PC-3 (cell line): ENCODE measurements at regions not wholly inside any gene's neighbourhood (a gene's known extent, or its start where the extent isn't known, plus 50 kb on each side); places are given as distances from the start of the nearest gene placed in this dataset.
A peak's percentile ranks its signal among the peaks of the same experiment; 100 is the strongest.

Experiments
- ATAC-seq: fragments of 200-7000 bp; cut with Tn5 transposase; 2 replicates; pipeline ENCODE4 v1.9.1; 2020; ENCODE audit warnings: mild to moderate bottlenecking, moderate library complexity
- BruUV-seq: library from RNA; stranded (reverse); fragments of 400-500 nt; replicated peaks from 2 replicates; lab custom pipeline; 2021; lab: Mats Ljungman, UMichigan
- CTCF ChIA-PET: fragments of 300-600 bp; sonication (Branson Sonifier 250); formaldehyde crosslinking; loops from one replicate; lab custom pipeline; 2022; ENCODE audit warnings: antibody characterized with exemption; lab: Charles Lee
- POLR2A ChIA-PET: fragments of 300-600 bp; sonication (Branson Sonifier 250); formaldehyde crosslinking; loops from one replicate; lab custom pipeline; 2022; ENCODE audit warnings: antibody characterized with exemption; ENCODE audit not compliant: unreplicated experiment; lab: Charles Lee
- DNase-seq: peaks from one replicate; pipeline ENCODE4 v3.0.0-alpha.2; 2015
- H2AFZ ChIP-seq: fragments of 300-600 bp; sonication (generic); 2 replicates; pipeline ENCODE4 v1.6.0; 2016; ENCODE audit warnings: antibody characterized with exemption, low read length
- H3F3A ChIP-seq: fragments of 300-600 bp; sonication (generic); one replicate; pipeline ENCODE4 v1.6.0; 2017; ENCODE audit warnings: antibody characterized with exemption, low read length, control low read depth, mild to moderate bottlenecking; ENCODE audit not compliant: unreplicated experiment
- H3K27ac ChIP-seq: fragments of 300-600 bp; sonication (generic); 2 replicates; pipeline ENCODE4 v1.5.1; 2016; ENCODE audit warnings: mild to moderate bottlenecking, low read length
- H3K27me3 ChIP-seq: fragments of 300-600 bp; sonication (generic); 2 replicates; pipeline ENCODE4 v1.6.1; 2016; ENCODE audit warnings: low read length, mixed read lengths
- H3K36me3 ChIP-seq: fragments of 300-600 bp; sonication (generic); 2 replicates; pipeline ENCODE4 v1.6.1; 2016; ENCODE audit warnings: low read depth, mixed run types, low read length, mixed read lengths
- H3K4me1 ChIP-seq: fragments of 300-600 bp; sonication (generic); 2 replicates; pipeline ENCODE4 v1.5.1; 2016; ENCODE audit warnings: low read length; ENCODE audit not compliant: insufficient read depth
- H3K4me2 ChIP-seq: fragments of 300-600 bp; sonication (generic); 2 replicates; pipeline ENCODE4 v1.6.0; 2016; ENCODE audit warnings: low read length
- H3K4me3 ChIP-seq: fragments of 300-600 bp; sonication (generic); 2 replicates; pipeline ENCODE4 v1.5.1; 2016; ENCODE audit warnings: mild to moderate bottlenecking, low read length, mixed read lengths
- H3K79me2 ChIP-seq: fragments of 300-600 bp; sonication (generic); 2 replicates; pipeline ENCODE4 v1.6.1; 2017; ENCODE audit warnings: low read length, mixed read lengths
- H3K9ac ChIP-seq: fragments of 300-600 bp; sonication (generic); 2 replicates; pipeline ENCODE4 v1.6.0; 2016; ENCODE audit warnings: mild to moderate bottlenecking, low read length
- H3K9me2 ChIP-seq: fragments of 300-600 bp; sonication (generic); replicated peaks from 2 replicates; pipeline ENCODE4 v1.6.1; 2016; ENCODE audit warnings: mixed run types, low read length, mixed read lengths
- H3K9me3 ChIP-seq: fragments of 300-600 bp; sonication (generic); 2 replicates; pipeline ENCODE4 v1.6.1; 2016; ENCODE audit warnings: low read length, mixed read lengths
- H4K20me1 ChIP-seq: fragments of 300-600 bp; sonication (generic); 2 replicates; pipeline ENCODE4 v1.6.1; 2016; ENCODE audit warnings: low read length, mixed read lengths
- CTCF ChIP-seq: fragments of 300-600 bp; sonication (generic); conservative IDR thresholded peaks from 2 replicates; pipeline ENCODE4 v1.5.1; 2017; ENCODE audit warnings: antibody characterized with exemption, low read depth, mild to moderate bottlenecking, low read length
- EZH2 ChIP-seq: fragments of 300-600 bp; sonication (generic); IDR thresholded peaks from one replicate; pipeline ENCODE4 v1.6.1; 2017; ENCODE audit warnings: antibody characterized with exemption, mild to moderate bottlenecking, low read length; ENCODE audit not compliant: unreplicated experiment
- EZH2phosphoT487 ChIP-seq: fragments of 300-600 bp; sonication (generic); IDR thresholded peaks from 2 replicates; pipeline ENCODE4 v1.6.1; 2018; ENCODE audit warnings: mild to moderate bottlenecking, antibody characterized with exemption, low read length, borderline replicate concordance
- intact Hi-C: fragments of 100-400 bp; cut with micrococcal nuclease; formaldehyde crosslinking; loops from 2 replicates; pipeline ENCODE4 v1.9.0; 2023

GRCh38 chr3:106611841-106612240, 743.0 kb upstream of the CBLB start:
- ATAC-seq: no peak
- H3K27me3 ChIP-seq: no peaks in the 10 kb centered on the region
- no peaks in the 10 kb centered on the region for H3K9me2 ChIP-seq
- no peak overlapping the region for H3K4me2 ChIP-seq
- H4K20me1 ChIP-seq: no peaks in the 10 kb centered on the region
- DNase-seq: no peak
- no peak overlapping the region for H3K4me3 ChIP-seq
- CTCF ChIA-PET: no interaction called here
- BruUV-seq: no TSS peak
- TF ChIP-seq CTCF (no peak), EZH2phosphoT487 (no peak), EZH2 (no peak)
- H3K36me3 ChIP-seq: no peaks in the 10 kb centered on the region
- peaks cover 23% of the 10 kb centered on the region for H3K4me1 ChIP-seq
- no peak overlapping the region for H3K9ac ChIP-seq
- no peaks in the 10 kb centered on the region for H3K9me3 ChIP-seq
- intact Hi-C loops: loop anchor here (2.0 to 5.0 kb wide), 2 partner anchors 399 to 645 kb away; no protein-coding TSS in a partner anchor
- H3F3A ChIP-seq: no peaks in the 10 kb centered on the region
- POLR2A ChIA-PET: no interaction called here
- no peak overlapping the region for H3K27ac ChIP-seq
- H3K79me2 ChIP-seq: no peaks in the 10 kb centered on the region
- no peak overlapping the region for H2AFZ ChIP-seq

GRCh38 chr3:106616556-106616955, 747.7 kb upstream of the CBLB start:
- intact Hi-C loops: no loop called here
- CTCF ChIA-PET: no interaction called here
- Histone ChIP-seq H3K27ac (no peak overlapping the region), H3K79me2 (no peaks in the 10 kb centered on the region), H4K20me1 (no peaks in the 10 kb centered on the region), H3K27me3 (no peaks in the 10 kb centered on the region), H3K9me2 (no peaks in the 10 kb centered on the region), H3F3A (no peaks in the 10 kb centered on the region), H3K4me3 (no peak overlapping the region), H2AFZ (no peak overlapping the region), H3K9me3 (no peaks in the 10 kb centered on the region), H3K4me1 (peaks cover 5% of the 10 kb centered on the region; the same call in 1 of the 2 replicates), H3K9ac (no peak overlapping the region), H3K4me2 (no peak overlapping the region), H3K36me3 (no peaks in the 10 kb centered on the region)
- no TSS peak for BruUV-seq
- no peak for ATAC-seq
- no peak for TF ChIP-seq CTCF
- TF ChIP-seq EZH2: no peak
- no peak for TF ChIP-seq EZH2phosphoT487
- POLR2A ChIA-PET: interaction anchor here (0.6 kb wide), 1 partner anchor 735 kb away, joined by 4 read pairs; no protein-coding TSS in a partner anchor
- no peak for DNase-seq

GRCh38 chr3:106617276-106617675, 748.5 kb upstream of the CBLB start:
- ChIA-PET POLR2A (no interaction called here), CTCF (no interaction called here)
- DNase-seq (peak; percentile 41), ATAC-seq (no peak)
- H2AFZ ChIP-seq: no peak overlapping the region
- H3K9me2 ChIP-seq: no peaks in the 10 kb centered on the region
- intact Hi-C loops: no loop called here
- H3K4me1 ChIP-seq: peaks cover 5% of the 10 kb centered on the region; the same call in 1 of the 2 replicates
- no peak overlapping the region for H3K4me2 ChIP-seq
- H4K20me1 ChIP-seq: no peaks in the 10 kb centered on the region
- H3F3A ChIP-seq: no peaks in the 10 kb centered on the region
- no peak overlapping the region for H3K27ac ChIP-seq
- no peaks in the 10 kb centered on the region for H3K79me2 ChIP-seq
- TF ChIP-seq EZH2phosphoT487 (no peak), CTCF (no peak), EZH2 (no peak)
- H3K4me3 ChIP-seq: no peak overlapping the region
- BruUV-seq: no TSS peak
- no peaks in the 10 kb centered on the region for H3K36me3 ChIP-seq
- no peaks in the 10 kb centered on the region for H3K9me3 ChIP-seq
- H3K9ac ChIP-seq: no peak overlapping the region
- no peaks in the 10 kb centered on the region for H3K27me3 ChIP-seq
